Germinal center (tissue), 1 donor: ENCODE measurements at regions not wholly inside any gene's neighbourhood (a gene's known extent, or its start where the extent isn't known, plus 50 kb on each side); places are given as distances from the start of the nearest gene placed in this dataset.
"Not testable (repeated sequence)": the region's sequence is repeated elsewhere in the genome, so short reads cannot be mapped to it uniquely, and the experiment has no call there.

Experiments used
- DNase-seq: peaks from one replicate; pipeline ENCODE4 v3.0.0; 2012; ENCODE audit warnings: mixed read lengths, low spot score

DNA sequence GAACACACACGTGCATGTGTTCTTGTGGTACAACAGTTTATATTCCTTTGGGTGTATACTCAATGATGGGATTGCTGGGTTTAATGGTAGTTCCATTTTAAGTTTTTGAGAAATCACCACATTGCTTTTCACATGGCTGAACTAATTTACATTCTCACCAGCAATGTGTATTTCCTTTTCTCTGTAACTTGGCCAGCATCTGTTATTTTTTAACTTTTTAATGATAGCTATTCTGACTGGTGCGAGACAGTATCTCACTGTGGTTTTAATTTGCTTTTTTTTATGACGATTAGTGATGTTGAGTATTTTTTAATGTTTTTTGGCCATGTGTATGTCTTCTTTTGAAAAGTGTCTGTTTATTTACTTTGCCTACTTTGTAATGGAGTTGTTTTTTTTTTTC, 256.6 kb downstream of the ZWINT start:
- no peak for DNase-seq

DNA sequence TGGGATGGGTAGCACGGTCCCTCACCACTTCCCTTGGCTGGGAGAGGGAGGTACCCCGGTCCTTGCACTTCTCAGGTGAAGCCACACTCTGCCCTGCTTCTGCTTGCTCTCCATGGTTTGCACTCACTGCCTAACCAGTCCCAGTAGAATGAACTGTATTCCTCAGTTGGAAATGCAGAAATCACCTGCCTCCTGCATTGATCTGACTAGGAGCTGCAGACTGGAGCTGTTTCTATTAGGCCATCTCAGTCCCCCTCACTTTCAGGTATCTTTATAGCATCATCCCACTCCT, 264.9 kb downstream of the ZWINT start:
- DNase-seq, result no peak

DNA sequence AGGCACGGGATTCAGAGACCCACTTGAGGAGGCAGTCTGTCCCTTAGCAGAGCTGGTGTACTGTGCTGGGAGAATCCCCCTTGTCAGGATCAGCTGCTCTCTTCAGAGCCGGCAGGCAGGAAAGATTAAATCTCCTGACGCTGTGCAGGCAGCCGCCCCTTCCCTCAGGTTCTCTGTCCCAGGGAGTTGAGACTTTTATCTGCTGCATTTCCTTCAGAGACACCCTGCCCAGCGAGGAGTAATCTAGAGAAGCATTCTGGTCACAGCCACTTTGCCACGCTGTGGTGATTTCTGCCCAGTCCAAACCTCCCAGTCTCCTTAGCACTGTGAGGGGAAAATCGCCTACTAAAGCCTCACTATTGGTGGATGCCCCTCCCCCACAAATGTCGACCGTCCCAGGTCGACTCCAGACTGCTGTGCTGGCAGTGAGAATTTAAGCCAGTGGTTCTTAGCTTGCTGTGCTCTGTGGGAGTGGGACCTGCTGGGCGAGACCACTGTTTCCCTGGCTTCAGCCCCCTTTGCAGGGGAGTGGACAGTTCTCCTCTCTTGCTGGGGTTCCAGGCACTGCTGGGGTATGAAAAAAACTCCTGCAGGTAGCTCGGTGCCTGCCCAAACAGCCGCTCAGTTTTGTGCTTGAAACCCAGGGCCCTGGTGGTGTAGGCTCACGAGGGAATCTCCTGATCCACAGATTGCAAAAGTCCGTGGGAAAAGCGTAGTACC, 265.4 kb downstream of the ZWINT start:
- DNase-seq, result no peak

DNA sequence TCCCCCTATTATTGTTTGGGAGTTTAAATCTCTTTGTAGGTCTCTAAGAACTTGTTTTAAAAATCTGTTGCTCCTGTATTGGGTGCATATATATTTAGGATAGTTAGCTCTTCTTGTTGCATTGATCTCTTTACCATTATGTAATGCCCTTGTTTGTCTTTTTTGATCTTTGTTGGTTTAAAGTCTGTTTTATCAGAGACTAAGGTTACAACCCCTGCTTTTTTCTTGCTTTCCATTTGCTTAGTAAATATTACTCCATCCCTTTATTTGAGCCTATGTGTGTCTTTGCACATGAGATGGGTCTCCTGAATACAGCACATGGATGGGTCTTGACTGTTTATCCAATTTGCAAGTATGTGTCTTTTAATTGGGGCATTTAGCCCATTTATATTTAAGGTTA, 267.4 kb downstream of the ZWINT start:
- DNase-seq, result not testable (repeated sequence)

DNA sequence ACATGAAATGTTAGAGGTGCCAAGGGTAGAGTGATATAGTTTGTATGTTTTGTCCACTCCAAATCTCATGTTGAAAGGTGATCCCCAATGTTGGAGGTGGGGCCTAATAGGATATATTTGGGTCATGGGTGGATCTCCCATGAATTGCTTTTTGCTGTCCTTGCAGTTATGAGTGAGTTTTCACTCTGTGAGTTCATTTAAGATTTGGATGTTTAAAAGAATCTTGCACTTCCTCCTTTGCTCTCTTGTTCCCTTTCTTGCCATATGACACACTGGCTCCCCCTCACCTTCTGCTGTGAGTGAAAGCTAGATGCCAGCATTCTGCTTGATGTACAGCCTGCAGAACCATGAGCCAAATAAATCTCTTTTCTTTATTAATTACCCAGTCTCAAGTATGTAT, 269.2 kb downstream of the ZWINT start:
- DNase-seq, result no peak

DNA sequence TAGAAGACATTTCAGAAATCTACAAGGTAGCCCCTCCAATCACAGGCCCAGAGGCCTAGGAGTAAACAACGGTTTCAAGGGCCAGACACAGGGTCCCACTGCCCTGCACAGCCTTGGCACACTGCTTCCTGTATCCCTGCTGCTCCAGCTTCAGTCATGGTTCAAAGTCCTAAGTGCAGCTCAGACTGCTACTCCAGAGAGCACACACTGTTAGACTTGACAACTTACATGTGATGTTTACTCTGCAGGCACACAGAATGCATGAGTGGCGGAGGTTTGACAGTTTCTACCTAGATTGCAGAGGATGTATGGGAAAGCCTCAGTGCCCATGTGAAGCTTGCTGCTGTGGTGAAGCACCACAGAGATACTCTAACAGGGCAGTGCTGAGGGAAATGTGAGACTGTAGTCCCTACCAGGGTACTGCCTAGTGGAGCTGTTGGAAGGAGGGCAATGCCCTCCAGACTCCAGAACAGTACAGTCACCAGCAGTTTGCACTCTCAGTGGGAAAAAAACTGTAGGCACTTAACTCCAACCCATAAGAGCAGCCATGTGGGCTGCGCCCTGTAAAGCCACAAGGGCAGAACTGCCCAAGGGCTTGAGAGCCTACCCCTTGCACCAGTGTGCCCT, 270.0 kb downstream of the ZWINT start:
- DNase-seq, result no peak

DNA sequence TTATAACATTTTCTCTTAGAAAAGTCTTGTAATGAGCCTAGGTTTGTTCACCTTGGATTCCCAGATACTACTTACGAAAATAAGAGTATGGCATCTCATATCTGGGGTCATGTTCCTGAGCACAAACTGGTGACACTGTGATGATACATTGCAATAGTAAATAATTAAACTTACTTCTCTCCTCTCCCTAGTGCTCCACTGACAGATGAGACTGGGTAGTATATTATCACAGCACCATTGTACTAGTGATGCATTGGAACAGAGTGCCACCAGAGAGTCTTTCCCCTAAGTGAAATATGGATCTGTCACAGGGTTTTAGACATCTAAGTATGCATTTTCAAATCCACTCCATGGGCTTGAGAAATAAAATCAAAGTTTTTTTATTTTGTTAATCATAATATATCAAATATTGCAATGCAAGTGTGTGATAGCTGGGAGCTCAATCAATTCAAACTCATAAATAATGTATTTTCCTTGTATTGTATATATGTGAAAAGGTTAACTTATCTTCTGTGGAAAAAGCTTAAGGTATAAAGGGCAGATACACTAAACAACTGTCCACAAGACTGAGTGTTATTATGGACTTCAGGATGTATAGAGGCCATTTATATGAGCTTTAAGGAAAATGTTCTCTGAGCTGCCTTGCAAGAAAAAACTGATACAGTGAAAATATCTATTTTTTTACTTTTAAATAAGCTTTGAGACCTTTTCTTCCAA, 275.5 kb downstream of the ZWINT start:
- DNase-seq, result no peak

DNA sequence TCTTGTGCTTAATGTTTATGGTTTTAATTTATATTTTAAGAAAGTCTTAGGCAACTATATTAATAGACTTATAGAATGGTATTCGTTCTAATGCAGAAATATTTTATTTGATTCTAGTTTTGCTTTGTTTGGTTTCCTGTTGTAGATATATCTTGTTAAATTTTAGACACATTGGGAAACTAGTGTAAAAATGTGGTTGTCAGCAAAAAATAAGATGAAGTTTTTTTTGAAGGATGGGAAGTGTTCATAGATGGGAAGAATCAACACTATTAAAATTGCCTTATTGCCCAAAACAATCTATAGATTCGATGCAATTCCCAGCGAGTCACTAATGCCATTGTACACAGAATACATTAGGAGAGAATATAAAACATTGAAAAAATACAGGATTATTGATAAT, 278.9 kb downstream of the ZWINT start:
- DNase-seq, result no peak

DNA sequence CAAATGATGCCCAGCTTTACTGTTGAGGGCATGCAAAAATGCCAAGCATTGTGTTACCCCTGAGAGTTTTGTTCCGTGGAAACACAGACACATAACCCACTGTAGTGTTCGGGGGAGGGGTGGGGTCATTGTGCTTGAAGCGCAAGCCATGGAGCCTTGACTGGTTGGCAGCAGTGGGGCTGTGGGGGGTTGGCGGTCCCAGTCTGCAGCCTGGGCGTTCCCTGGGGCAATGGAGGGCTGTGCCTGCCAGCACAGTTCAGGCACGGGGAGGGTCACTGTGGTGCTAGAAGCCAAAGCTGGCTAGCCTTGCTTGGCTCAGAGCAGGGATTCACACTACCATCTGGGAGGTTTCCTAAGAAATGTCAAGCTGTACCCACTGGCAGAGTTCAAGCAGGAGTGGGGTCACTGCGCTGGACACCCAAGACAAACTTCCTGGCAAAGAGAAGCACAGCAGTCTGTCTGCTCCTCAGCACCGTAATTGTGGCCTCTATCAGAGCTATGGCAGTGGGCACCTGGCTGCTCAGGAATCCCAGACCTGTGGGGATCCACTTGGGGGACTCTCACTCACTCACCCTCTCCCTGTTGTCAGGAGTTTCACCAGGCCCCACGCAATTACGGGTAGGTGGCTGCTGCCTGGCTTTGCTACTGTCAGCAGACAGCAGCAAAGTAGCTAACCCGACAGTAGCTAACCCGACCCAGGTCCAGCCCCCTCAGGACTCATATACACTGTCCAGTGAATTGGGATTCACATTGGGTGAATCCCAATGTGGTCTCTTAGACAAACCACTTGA, 292.4 kb downstream of the ZWINT start:
- DNase-seq, result no peak

DNA sequence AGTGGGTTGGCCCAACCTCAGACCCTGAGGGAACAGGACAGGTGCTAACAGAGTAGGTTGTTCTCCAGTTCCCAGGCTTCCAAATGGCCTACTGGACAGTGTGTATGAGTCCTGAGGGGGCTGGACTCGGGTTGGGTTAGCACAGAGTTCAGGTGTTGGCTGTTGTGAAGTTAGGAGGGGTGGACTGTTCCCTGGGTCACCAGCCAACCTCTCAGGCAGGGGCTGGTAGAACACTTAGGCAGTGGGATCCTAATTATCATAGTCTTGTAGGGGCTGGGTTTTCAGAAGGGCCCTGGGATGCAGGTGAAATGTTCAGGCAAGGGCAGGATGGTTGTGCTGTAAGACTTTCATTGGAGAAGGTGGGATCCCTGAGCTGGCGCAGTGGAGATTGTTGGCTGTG, 293.0 kb downstream of the ZWINT start:
- DNase-seq, result no peak

DNA sequence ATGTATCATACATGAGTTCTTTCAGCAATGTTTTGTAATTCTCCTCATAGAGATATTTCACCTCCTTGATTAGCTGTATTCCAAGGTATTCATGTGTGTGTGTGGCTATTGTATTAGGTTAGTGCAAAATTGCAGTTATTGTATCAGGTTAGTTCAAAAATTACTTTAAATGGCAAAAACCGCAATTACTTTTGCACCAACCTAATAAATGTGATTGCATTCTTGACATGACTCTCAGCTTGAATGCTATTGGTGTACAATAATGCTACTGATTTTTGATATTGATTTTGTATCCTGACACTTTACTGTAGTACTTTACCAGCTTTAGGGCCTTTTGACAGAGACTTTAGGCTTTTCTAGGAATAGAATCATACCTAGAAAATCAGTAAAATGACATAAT, 297.4 kb downstream of the ZWINT start:
- no peak for DNase-seq

DNA sequence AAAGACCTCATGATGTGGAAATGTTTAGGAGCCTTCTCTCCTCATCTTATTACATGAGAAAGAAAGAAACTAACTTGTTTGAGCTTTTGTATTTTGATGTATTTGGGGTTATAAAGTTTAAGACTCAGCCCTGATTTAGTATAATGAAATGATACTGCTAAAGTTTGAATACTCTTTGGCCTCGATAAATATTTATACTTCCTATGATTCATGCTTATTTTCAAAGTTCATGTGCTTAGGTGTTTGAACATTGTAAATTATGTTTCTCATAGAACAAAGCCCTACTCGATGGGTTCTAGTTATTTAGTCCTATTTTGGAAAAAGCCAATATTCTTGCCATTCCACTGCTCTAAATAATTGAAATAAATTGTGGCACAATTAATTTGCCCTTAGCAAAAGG, 303.2 kb downstream of the ZWINT start:
- DNase-seq, result no peak

DNA sequence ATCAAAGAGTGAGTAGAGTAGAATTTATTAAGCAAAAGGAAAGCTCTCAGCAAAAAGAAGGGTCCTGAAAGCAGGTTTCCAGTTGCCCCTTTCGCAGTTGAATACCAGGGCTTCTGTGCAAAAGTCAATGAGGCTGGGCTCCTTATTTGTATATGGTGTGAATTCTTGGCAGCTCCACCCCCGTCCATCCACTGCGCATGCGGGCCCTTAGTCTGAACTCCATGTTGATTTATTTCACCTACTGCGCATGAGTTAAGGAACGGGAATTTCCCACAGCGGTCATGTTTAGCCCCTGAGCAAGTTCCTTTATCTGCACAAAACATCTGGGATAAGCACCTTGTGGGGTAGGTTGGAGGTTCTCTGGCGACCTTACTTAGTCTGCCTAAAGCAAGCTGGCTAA, 325.6 kb downstream of the ZWINT start:
- no peak for DNase-seq

DNA sequence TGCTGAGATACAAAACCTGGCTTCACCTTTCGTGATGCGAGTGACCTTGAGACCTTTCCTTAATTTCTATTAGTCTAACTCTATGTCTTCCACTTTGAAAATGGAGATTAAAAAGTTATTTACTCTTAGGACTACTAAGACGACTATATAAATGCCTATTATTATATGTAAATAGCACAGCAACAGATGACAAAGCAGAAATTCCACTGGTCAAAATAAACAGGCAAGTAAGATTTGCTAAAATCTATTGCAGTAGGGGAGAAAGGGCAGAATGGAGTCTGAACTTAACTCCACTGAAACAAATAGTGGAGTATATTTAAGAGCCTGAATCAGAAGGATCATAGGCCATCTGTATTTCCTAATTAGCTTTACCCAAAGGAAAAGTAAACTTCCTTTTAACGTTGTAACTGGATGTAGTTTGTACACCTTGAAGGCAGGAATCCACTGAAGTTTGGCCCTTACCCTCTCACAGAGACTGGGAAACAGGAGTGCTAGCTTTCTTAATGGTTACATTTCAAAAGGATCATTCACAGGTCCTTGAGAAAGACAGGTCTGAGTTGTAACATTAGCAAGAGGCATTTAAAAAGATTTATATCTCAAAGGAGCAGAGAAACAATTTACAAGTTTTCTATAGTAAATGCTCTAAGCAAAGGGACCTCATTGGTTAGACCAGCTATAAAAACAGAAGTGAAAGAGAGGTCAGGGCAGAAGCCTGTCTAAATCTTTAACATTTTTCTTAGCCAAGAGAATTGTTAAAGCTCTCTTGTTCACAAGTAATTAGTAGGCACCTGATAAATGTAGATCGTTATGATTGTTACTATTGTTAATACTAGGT, 332.5 kb downstream of the ZWINT start:
- no peak for DNase-seq

DNA sequence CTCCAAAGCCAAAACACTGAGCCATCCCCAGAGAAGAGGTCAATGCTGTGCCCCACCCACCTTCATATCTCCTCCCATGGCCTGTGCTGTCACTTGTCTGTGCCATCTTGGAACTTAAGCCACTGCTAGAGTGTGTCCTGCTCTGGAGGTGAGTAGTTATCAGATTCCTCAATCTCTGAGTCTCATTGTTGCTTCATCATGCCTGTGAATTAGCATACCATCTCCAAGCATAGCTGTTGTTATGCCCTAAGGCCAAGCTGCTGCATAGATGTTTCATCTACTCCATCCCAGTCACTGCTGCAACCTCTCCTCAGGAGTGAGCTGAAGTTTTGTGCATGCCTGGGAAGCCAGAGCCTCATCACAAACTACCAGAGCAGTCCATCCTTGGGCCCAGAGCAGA, 349.0 kb downstream of the ZWINT start:
- no peak for DNase-seq

DNA sequence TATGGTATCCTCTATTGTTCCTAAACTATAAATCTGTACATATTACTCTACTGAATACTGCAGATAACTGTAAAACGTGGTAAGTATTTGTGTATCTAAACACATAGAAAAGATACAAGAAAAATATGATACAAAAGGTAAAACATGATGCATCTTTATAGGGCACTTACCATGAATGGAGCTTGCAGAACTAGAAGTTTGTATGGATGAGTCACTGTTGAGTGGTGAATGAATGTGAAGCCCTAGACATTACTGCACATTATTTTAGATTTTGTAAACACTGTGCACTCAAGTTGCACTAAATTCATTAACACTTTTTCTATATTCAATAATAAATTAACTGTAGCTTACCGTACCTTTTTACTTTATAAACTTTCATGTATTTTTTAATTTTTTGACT, 357.5 kb downstream of the ZWINT start:
- DNase-seq, result no peak

DNA sequence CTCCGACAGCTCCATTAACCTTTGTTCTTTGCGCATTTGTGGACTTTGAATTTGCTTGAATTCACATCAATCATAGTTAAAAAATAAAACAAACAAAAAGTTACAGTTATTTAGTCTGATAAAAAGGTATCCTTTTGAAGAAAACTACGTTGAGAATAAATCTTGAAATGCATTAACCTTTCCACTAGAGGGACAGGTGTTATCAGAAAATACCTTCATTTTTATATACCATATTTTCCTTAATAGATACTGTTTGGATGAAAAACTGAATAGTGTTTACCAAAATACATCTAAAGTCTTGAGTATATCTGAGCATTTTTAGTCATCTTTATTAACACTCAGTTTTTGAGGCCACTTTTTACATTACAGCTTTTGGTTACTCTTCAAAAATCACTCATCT, 371.9 kb downstream of the ZWINT start:
- no peak for DNase-seq

DNA sequence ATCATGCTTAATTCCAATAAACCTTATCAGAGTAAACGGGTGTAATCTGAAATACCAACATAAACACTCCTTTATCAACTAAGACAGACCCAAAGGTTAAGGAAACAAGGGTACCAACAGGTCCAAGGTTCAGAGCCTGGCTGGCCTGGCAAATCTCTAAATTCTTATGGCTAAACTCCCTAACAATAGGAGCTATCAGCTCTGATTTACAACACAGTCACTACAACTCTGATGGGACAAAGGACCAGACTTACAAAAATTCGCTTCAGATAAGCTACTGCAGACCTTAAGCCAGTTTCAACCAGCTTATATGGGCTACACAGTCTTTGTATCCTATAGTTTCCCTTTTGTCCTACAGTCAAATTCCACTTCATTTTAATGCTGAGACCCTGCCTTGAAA, 381.9 kb downstream of the ZWINT start:
- DNase-seq, result no peak

DNA sequence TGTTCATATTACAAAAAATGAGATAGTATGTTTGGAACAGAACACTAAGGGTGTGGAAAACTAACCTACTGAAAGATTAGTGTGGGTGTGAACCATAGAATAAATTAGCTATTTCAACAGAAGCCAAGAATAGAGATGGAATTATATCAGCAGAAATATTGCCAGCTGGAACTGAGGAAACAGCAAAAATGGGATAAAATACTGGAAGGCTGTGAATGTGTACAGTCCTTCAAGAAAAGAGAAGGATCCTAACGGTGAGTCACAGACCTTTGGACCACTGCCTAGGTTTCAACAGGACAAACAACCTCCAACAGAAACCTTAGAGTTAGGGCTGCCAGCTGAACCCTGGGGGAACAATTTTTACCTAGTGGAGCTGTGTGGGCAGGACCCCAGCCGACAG, 395.0 kb downstream of the ZWINT start:
- DNase-seq, result no peak

DNA sequence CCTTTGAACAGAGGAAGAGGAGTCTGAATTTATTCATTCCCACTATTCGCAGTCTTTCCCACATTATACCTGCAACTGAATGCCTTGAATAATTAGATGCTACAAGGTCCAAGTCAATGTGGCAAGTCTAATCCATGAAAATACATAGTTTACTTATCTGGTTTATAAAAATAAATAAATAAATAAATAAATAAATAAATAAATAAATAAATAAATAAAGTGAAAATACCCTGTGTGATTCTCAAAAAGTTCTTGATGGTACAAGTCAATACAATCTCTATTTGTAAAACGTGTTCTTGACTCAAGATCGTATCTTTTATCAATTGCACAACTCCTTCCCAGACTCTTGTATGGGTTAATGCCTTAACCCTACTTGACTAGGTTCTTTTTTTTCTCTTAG, 417.7 kb downstream of the ZWINT start:
- no peak for DNase-seq

DNA sequence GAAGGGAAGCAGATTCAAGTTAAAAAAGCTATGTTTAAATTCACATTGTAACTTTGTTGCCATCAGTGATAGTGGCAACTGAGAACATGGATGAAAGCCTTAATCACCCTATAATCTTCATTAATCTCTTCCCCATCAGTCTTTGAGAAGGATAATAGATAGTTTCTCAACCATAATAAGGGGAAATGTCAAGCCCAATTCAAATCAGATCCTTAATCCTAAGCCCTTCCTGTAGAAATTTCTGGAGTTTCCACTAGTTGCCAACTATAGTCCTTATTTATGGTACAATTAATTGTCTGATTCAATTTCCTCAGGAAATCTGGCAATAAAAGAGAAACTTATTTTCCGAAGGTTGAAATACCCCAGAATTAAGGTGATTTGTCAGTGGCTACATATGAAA, 431.8 kb downstream of the ZWINT start:
- no peak for DNase-seq
